ENCODE measurements at regions not wholly inside any gene's neighbourhood (a gene's known extent, or its start where the extent isn't known, plus 50 kb on each side); places are given as distances from the start of the nearest gene placed in this dataset.
"Not testable (repeated sequence)": the region's sequence is repeated elsewhere in the genome, so short reads cannot be mapped to it uniquely, and the experiment has no call there.

DNA sequence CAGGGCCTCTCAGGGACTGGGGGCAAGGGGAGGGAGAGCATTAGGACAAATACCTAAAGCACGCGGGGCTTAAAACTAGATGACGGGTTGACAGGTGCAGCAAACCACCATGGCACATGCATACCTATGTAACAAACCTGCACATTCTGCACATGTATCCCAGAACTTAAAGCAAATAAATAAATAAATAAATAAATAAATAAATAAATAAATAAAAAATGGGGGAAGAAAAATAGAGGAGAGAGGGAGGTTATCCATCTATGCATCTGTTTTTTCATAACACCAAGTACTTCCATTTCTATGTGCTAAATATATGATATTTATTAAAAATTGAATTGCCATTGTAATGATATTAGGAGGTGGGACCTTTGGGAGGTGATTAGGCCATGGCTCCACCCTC is 539.5 kb downstream of the TRIML1 start:
- not testable (repeated sequence) for DNase-seq

GRCh38 chr4:188680004-188680666 is 540.9 kb downstream of the TRIML1 start:
- no peak for DNase-seq

DNA sequence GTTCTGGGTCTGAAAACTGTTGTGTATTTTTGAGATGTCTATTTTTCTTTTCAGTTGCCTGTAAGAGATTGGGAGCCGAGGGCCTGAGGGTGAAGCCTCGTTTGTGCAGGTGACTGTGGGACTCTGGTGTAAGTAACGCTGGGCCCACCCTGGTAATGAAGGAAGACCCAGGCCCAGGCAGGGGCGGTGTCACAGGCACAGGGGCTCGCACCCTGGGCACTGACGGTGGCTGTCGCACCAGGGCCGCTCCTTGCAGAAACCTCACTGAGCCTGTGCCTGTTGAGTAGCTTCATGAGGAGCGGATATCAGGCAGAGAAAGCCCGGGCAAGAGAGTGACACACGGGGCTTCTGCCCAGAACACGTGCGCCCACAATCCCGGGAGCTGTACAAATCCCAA is 541.4 kb downstream of the TRIML1 start:
- DNase-seq, result no peak

DNA sequence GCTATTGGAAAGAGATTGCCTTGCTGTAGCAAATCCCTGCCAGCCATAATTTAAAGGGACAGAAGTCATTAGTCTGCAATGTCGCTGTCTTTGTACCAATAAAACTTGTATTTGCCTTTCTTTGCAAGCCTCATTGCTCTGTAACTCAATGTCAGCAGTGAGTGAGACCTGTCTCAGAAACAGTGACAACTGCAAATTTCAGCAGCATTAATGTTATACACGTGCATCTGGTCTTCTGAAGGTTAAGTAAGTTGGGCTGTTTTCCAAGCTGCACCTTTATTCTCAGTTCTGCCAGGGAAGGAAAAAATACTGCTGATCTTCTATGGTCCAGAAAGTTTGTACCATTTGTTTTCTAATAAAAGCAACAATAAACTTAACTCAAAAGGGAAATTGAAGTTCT is 543.1 kb downstream of the TRIML1 start:
- no peak for DNase-seq

GRCh38 chr4:188683571-188683970 is 544.3 kb downstream of the TRIML1 start:
- DNase-seq, result no peak

GRCh38 chr4:188688956-188689355 is 549.7 kb downstream of the TRIML1 start:
- DNase-seq, result no peak

- no peak for DNase-seq
Observed at GRCh38 chr4:188691811-188692210, 552.6 kb downstream of the TRIML1 start.

- DNase-seq, result no peak
Observed at GRCh38 chr4:188695261-188695660, 556.0 kb downstream of the TRIML1 start.

DNA sequence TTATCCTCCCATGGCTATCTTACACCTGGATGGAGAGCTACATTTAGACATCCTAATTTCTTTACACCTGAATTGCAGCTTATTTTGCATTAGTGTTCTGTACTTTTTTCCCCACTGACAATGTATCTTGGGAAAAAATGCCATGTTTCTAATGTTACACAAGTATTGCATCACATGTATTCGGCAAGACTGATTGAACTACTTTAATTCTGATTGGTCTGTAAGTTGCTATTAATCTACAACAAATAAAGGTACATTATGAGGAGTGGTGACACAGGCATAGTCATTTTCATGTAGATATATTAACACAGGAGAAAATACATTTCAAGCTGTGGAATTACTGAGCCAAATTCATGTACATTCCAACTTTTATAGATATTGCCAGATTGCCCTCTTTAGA is 558.0 kb downstream of the TRIML1 start:
- no peak for DNase-seq

- DNase-seq, result no peak
Observed at GRCh38 chr4:188701952-188702351, 562.7 kb downstream of the TRIML1 start.

DNA sequence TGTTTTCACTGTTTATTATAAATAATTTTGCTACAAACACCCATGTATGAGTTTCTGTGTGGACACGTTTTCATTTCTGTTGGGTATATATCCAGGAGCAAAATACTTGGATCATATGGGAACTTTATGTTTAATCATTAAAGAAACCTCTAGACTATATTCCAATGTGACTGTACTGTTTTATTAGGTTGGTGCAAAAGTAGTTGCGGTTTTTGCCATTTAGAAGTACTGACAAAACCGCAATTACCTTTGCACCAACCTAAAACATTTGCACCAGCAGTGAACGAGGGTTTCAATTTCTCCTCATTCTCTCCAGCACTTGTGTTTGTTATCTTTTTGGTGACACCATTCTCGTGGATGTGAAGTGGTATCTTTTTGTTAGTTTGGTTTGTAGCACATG is 565.0 kb downstream of the TRIML1 start:
- DNase-seq, result no peak

DNA sequence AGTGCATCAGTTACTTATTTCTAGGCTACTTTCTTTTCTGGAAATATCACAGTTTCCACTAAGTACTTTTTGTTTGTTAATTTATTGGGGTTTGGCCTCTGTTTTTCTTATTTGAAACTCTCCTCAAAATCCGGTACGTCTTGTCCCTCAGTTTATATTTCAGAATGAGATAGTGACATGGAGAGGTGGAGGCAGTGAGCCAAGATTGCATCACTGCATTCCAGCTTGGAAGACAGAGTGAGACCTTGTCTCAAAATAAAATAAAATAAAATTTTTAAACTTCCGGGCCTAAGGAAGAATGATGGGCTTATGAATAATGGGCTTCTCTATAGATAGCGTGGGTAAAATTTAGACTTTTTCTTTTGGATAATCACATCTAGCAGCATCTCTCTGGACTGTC is 567.8 kb downstream of the TRIML1 start:
- DNase-seq, result no peak

DNA sequence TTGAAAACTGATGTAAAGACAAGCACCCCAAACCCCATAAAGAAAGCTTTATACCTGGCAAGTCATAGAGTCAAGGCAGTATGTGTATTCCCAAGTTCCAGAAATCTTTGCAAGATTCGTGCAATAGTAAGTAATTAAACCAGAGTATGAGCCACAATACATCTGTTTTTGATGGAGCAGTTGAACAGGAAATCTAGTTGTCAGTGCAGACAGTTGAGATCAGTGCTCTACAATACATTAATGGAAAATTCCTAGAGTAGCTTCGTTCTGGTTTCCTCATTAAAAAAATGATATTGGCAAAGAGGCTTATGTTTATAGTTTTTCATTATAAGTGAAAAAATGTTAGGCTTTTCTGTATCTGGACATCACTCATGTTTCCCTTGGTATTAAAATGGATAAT is 575.3 kb downstream of the TRIML1 start:
- DNase-seq, result no peak

GRCh38 chr4:188714907-188715306 is 575.7 kb downstream of the TRIML1 start:
- no peak for DNase-seq

- no peak for DNase-seq
Observed at GRCh38 chr4:188717661-188718060, 578.4 kb downstream of the TRIML1 start.

- no peak for DNase-seq
Observed at GRCh38 chr4:188719794-188720193, 580.6 kb downstream of the TRIML1 start.

- no peak for DNase-seq
Observed at GRCh38 chr4:188722911-188723310, 583.7 kb downstream of the TRIML1 start.

GRCh38 chr4:188727746-188728145 is 588.5 kb downstream of the TRIML1 start:
- DNase-seq, result no peak

GRCh38 chr4:188728359-188728758 is 589.1 kb downstream of the TRIML1 start:
- DNase-seq, result no peak

GRCh38 chr4:188732131-188732530 is 592.9 kb downstream of the TRIML1 start:
- no peak for DNase-seq

DNA sequence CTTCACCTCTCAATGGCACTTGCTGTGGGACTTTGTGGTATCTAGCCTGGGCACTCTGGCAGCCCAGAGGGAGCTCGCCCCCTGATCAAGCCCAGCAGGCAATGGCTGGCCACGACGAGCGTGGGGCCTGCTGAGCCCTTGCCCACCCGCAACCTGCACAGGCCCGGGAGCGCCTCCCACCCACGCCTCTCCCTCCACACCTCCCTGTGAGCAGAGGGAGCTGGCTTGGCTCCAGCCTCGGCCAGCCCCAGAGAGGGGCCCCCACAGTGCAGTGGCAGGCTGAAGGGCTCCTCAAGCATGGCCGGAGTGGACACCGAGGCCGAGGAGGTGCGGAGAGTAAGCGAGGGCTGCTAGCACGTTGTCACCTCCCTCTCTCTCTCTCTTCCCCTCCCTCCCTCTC is 595.8 kb downstream of the TRIML1 start:
- DNase-seq, result no peak

DNA sequence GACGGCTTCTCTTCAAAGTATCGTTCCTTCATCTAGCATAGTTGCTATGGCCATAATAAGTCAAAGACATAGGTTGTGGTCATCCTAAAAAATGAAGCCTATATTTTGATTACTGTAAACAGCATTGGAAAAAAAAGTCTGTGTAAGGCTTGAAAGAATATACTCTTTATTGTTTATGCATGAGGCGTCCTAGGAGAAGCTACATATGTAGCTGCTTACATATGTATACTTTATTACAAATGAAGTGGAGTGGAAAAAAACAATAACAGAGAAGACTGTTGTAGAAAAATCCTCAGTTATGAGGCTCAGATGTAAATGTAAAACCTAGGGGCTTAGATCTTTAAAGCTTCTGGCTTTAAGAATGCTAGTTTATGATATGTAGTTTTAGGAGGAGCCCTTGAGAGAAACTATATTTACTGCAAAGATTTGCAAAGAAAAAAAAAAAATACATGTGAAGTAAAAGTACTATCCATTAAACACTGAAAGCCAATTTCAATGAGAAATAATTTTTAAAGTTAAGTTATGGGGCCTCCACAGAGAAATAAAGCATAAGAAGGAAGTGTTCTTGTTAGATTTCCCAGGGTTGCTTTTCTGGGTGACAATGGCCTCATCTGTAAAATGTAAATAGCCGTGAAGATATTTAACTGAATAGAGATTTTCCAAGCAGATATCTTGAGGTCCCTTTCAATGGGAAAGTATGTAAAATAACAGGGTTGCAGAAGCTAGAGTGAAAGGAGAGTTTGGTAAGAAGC is 598.2 kb downstream of the TRIML1 start:
- no peak for DNase-seq

DNA sequence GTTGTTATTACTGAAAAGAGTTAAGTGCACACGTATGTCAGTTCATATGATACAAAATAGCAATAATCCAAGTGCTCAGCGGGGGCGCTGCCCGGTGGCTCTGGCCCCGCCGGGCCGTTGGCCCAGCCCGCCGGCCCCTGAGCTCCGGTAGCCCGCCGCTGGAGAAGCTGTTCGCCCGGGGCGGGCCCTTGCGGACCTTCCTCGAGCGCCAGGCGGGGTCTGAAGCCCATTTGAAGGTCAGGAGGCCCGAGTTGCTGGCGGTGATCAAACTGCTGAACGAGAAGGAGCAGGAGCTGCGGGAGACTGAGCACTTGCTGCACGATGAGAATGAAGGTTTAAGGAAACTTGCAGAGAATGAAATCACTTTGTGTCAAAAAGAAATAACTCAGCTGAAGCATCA is 599.0 kb downstream of the TRIML1 start:
- DNase-seq, result peak in 2 of 4 experiments; percentile 0 to 1

- not testable (repeated sequence) for DNase-seq
Observed at GRCh38 chr4:188740172-188740571, 600.9 kb downstream of the TRIML1 start.

GRCh38 chr4:188740791-188741190 is 601.5 kb downstream of the TRIML1 start:
- not testable (repeated sequence) for DNase-seq

All from activated naive CD4-positive, alpha-beta T cell (primary cell).